ENCODE measurements at regions not wholly inside any gene's neighbourhood (a gene's known extent, or its start where the extent isn't known, plus 50 kb on each side); places are given as distances from the start of the nearest gene placed in this dataset.
A peak's percentile ranks its signal among the peaks of the same experiment; 100 is the strongest.

- H3K27me3 ChIP-seq (replicated peaks in 1 of 2; ENCODE audit: control insufficient read depth in 2 of 2, extremely low read depth in 1 of 2, insufficient read depth in 2 of 2, low read length in 1 of 2): peaks cover 0 to 3% of the 10 kb centered on the region in 2 experiments
- CTCF ChIA-PET: no interaction called here
- H3K27ac Mint-ChIP-seq: no peak overlapping the region
- no peaks in the 10 kb centered on the region for H3K36me3 ChIP-seq (ENCODE audit: control insufficient read depth in 2 of 2, extremely low read depth in 1 of 2, insufficient read depth in 1 of 2, low read length in 1 of 2)
- H3K4me3 ChIP-seq (ENCODE audit: control insufficient read depth in 1 of 2, extremely low read depth in 1 of 2, low read length in 1 of 2): no peak overlapping the region
- no peaks in the 10 kb centered on the region for H3K4me1 ChIP-seq (ENCODE audit: control insufficient read depth in 1 of 2, extremely low read depth in 1 of 2, insufficient read depth in 2 of 2, low read length in 2 of 2)
- POLR2A ChIA-PET: no interaction called here
- H3K27me3 Mint-ChIP-seq: peaks cover 0 to under 1% of the 10 kb centered on the region in 2 donors
- peaks cover 0 to 2% (median under 1%) of the 10 kb centered on the region in 3 donors for H3K9me3 Mint-ChIP-seq
- H3K27ac ChIP-seq (ENCODE audit: low read length): no peak overlapping the region
- DNase-seq: no peak
- ATAC-seq (replicated peaks in 1 of 4): no peak
- no peaks in the 10 kb centered on the region for H3K36me3 Mint-ChIP-seq
- no peaks in the 10 kb centered on the region for H3K9me3 ChIP-seq
- no peak overlapping the region for H3K4me3 Mint-ChIP-seq
- H3K4me1 Mint-ChIP-seq: no peaks in the 10 kb centered on the region
Observed at GRCh38 chr6:105561486-105561885, 158.6 kb upstream of the PREP start.

DNA sequence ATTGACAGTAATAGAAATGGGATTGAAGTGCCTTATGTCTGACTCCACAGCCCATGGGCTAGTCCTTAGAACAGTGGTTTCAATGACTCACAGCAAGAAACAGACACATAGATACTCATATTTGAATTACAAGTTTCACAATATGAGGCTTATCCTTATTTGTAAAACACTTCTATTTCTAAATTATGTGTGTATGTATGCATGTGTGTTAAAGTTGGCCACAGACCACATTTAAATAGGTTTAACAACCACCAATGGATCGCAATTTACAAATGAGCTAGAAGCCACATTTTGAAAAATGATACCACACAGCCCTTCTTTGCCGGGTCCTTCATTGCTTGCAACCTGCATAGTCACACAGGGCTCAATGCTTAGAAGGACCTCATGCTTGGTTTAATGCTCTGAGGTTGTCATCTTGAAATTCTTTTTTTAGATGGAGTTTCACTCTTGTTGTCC lies 157.8 kb upstream of the PREP start:
- POLR2A ChIA-PET: no interaction called here

GRCh38 chr6:105557291-105557690 lies 154.4 kb upstream of the PREP start:
- 80% methylated on average over 1 of the region's 4 CpGs for WGBS (ENCODE audit: insufficient coverage)
- H3K9me3 ChIP-seq: no peaks in the 10 kb centered on the region
- no peaks in the 10 kb centered on the region for H3K36me3 ChIP-seq (ENCODE audit: control insufficient read depth in 2 of 2, extremely low read depth in 1 of 2, insufficient read depth in 1 of 2, low read length in 1 of 2)
- ChIA-PET POLR2A (no interaction called here), CTCF (no interaction called here)
- no peaks in the 10 kb centered on the region for H3K27me3 ChIP-seq (replicated peaks in 1 of 2; ENCODE audit: control insufficient read depth in 2 of 2, extremely low read depth in 1 of 2, insufficient read depth in 2 of 2, low read length in 1 of 2)
- no peaks in the 10 kb centered on the region for H3K4me1 ChIP-seq (ENCODE audit: control insufficient read depth in 1 of 2, extremely low read depth in 1 of 2, insufficient read depth in 2 of 2, low read length in 2 of 2)
- no peaks in the 10 kb centered on the region for H3K36me3 Mint-ChIP-seq
- H3K27ac ChIP-seq (ENCODE audit: low read length): no peak overlapping the region
- no peaks in the 10 kb centered on the region for H3K4me1 Mint-ChIP-seq
- no peak for ATAC-seq (replicated peaks in 1 of 4)
- H3K9me3 Mint-ChIP-seq: peaks cover 0 to 7% (median 5%) of the 10 kb centered on the region in 3 donors
- peaks cover 0 to 19% of the 10 kb centered on the region in 2 donors for H3K27me3 Mint-ChIP-seq
- no peak for DNase-seq
- H3K27ac Mint-ChIP-seq: no peak overlapping the region
- H3K4me3 Mint-ChIP-seq: no peak overlapping the region
- no peak overlapping the region for H3K4me3 ChIP-seq (ENCODE audit: control insufficient read depth in 1 of 2, extremely low read depth in 1 of 2, low read length in 1 of 2)

More for the DNA sequence above, 157.8 kb upstream of the PREP start:
- Mint-ChIP-seq H3K36me3 (no peaks in the 10 kb centered on the region), H3K4me1 (no peaks in the 10 kb centered on the region), H3K27me3 (peaks cover 0 to 6% of the 10 kb centered on the region in 2 donors), H3K27ac (no peak overlapping the region), H3K9me3 (peaks cover 0 to 7% (median 7%) of the 10 kb centered on the region in 3 donors), H3K4me3 (no peak overlapping the region)
- no peak overlapping the region for H3K4me3 ChIP-seq (ENCODE audit: control insufficient read depth in 1 of 2, extremely low read depth in 1 of 2, low read length in 1 of 2)
- ATAC-seq (replicated peaks in 1 of 4) (no peak), DNase-seq (no peak)
- 60% methylated on average over 1 of the region's 2 CpGs for WGBS (ENCODE audit: insufficient coverage)
- no peaks in the 10 kb centered on the region for H3K4me1 ChIP-seq (ENCODE audit: control insufficient read depth in 1 of 2, extremely low read depth in 1 of 2, insufficient read depth in 2 of 2, low read length in 2 of 2)
- H3K27me3 ChIP-seq (replicated peaks in 1 of 2; ENCODE audit: control insufficient read depth in 2 of 2, extremely low read depth in 1 of 2, insufficient read depth in 2 of 2, low read length in 1 of 2): peaks cover 0 to 3% of the 10 kb centered on the region in 2 experiments
- CTCF ChIA-PET: interaction anchor here in 1 of 2 donors (0.6 kb wide), 1 partner anchor 164 kb away, joined by 3 read pairs; no protein-coding TSS in a partner anchor
- no peaks in the 10 kb centered on the region for H3K36me3 ChIP-seq (ENCODE audit: control insufficient read depth in 2 of 2, extremely low read depth in 1 of 2, insufficient read depth in 1 of 2, low read length in 1 of 2)
- H3K9me3 ChIP-seq: no peaks in the 10 kb centered on the region
- no peak overlapping the region for H3K27ac ChIP-seq (ENCODE audit: low read length)

- H3K4me3 Mint-ChIP-seq: no peak overlapping the region
- ATAC-seq (replicated peaks in 1 of 4) (no peak), DNase-seq (peak in 1 of 35 experiments; percentile 1)
- Histone ChIP-seq H3K36me3 (ENCODE audit: control insufficient read depth in 2 of 2, extremely low read depth in 1 of 2, insufficient read depth in 1 of 2, low read length in 1 of 2) (no peaks in the 10 kb centered on the region), H3K27me3 (replicated peaks in 1 of 2; ENCODE audit: control insufficient read depth in 2 of 2, extremely low read depth in 1 of 2, insufficient read depth in 2 of 2, low read length in 1 of 2) (no peaks in the 10 kb centered on the region), H3K27ac (ENCODE audit: low read length) (no peak overlapping the region), H3K4me3 (ENCODE audit: control insufficient read depth in 1 of 2, extremely low read depth in 1 of 2, low read length in 1 of 2) (no peak overlapping the region), H3K4me1 (ENCODE audit: control insufficient read depth in 1 of 2, extremely low read depth in 1 of 2, insufficient read depth in 2 of 2, low read length in 2 of 2) (no peaks in the 10 kb centered on the region), H3K9me3 (no peaks in the 10 kb centered on the region)
- peaks cover 4 to 28% of the 10 kb centered on the region in 2 donors for H3K27me3 Mint-ChIP-seq
- H3K36me3 Mint-ChIP-seq: no peaks in the 10 kb centered on the region
- H3K4me1 Mint-ChIP-seq: no peaks in the 10 kb centered on the region
- 85% methylated on average over 4 of the region's 6 CpGs for WGBS (ENCODE audit: insufficient coverage)
- ChIA-PET POLR2A (no interaction called here), CTCF (no interaction called here)
- H3K9me3 Mint-ChIP-seq: peaks cover 0 to 7% (median 5%) of the 10 kb centered on the region in 3 donors
- no peak overlapping the region for H3K27ac Mint-ChIP-seq
Observed at GRCh38 chr6:105553171-105553570, 150.3 kb upstream of the PREP start.

GRCh38 chr6:105550955-105551620 lies 148.2 kb upstream of the PREP start:
- H3K27me3 Mint-ChIP-seq: peaks cover 4 to 25% of the 10 kb centered on the region in 2 donors
- POLR2A ChIA-PET: no interaction called here

GRCh38 chr6:105546754-105547153 lies 143.9 kb upstream of the PREP start:
- H3K4me3 Mint-ChIP-seq: no peak overlapping the region

More at GRCh38 chr6:105550955-105551620, 148.2 kb upstream of the PREP start:
- WGBS (ENCODE audit: insufficient coverage): 67% methylated on average over 1 of the region's 5 CpGs
- Histone ChIP-seq H3K27ac (ENCODE audit: low read length) (no peak overlapping the region), H3K9me3 (no peaks in the 10 kb centered on the region), H3K4me1 (ENCODE audit: control insufficient read depth in 1 of 2, extremely low read depth in 1 of 2, insufficient read depth in 2 of 2, low read length in 2 of 2) (no peaks in the 10 kb centered on the region), H3K36me3 (ENCODE audit: control insufficient read depth in 2 of 2, extremely low read depth in 1 of 2, insufficient read depth in 1 of 2, low read length in 1 of 2) (no peaks in the 10 kb centered on the region), H3K27me3 (replicated peaks in 1 of 2; ENCODE audit: control insufficient read depth in 2 of 2, extremely low read depth in 1 of 2, insufficient read depth in 2 of 2, low read length in 1 of 2) (no peaks in the 10 kb centered on the region), H3K4me3 (ENCODE audit: control insufficient read depth in 1 of 2, extremely low read depth in 1 of 2, low read length in 1 of 2) (no peak overlapping the region)
- no peak for ATAC-seq (replicated peaks in 1 of 4)
- CTCF ChIA-PET: no interaction called here
- Mint-ChIP-seq H3K36me3 (no peaks in the 10 kb centered on the region), H3K27ac (no peak overlapping the region), H3K4me3 (no peak overlapping the region), H3K9me3 (peaks cover 0 to 2% (median 2%) of the 10 kb centered on the region in 3 donors), H3K4me1 (no peaks in the 10 kb centered on the region)
- DNase-seq: no peak

More at GRCh38 chr6:105546754-105547153, 143.9 kb upstream of the PREP start:
- Histone ChIP-seq H3K27ac (ENCODE audit: low read length) (no peak overlapping the region), H3K9me3 (no peaks in the 10 kb centered on the region), H3K27me3 (replicated peaks in 1 of 2; ENCODE audit: control insufficient read depth in 2 of 2, extremely low read depth in 1 of 2, insufficient read depth in 2 of 2, low read length in 1 of 2) (no peaks in the 10 kb centered on the region), H3K4me1 (ENCODE audit: control insufficient read depth in 1 of 2, extremely low read depth in 1 of 2, insufficient read depth in 2 of 2, low read length in 2 of 2) (no peaks in the 10 kb centered on the region), H3K4me3 (ENCODE audit: control insufficient read depth in 1 of 2, extremely low read depth in 1 of 2, low read length in 1 of 2) (no peak overlapping the region), H3K36me3 (ENCODE audit: control insufficient read depth in 2 of 2, extremely low read depth in 1 of 2, insufficient read depth in 1 of 2, low read length in 1 of 2) (no peaks in the 10 kb centered on the region)
- WGBS (ENCODE audit: insufficient coverage): 62% methylated on average over 2 of the region's 2 CpGs
- Mint-ChIP-seq H3K27me3 (peaks cover 4 to 8% of the 10 kb centered on the region in 2 donors), H3K27ac (no peak overlapping the region), H3K4me1 (no peaks in the 10 kb centered on the region), H3K36me3 (no peaks in the 10 kb centered on the region), H3K9me3 (no peaks in the 10 kb centered on the region)
- CTCF ChIA-PET: no interaction called here
- DNase-seq (no peak), ATAC-seq (replicated peaks in 1 of 4) (no peak)
- POLR2A ChIA-PET: no interaction called here
